ENCODE measurements at regions not wholly inside any gene's neighbourhood (a gene's known extent, or its start where the extent isn't known, plus 50 kb on each side); places are given as distances from the start of the nearest gene placed in this dataset.

GRCh38 chr1:232560940-232561339, 69.0 kb downstream of the SIPA1L2 start:
- DNase-seq = no peak
- no peak overlapping the region for H3K4me3 ChIP-seq
- no peaks in the 10 kb centered on the region for H3K27me3 ChIP-seq
- H3K36me3 ChIP-seq = peaks cover 18% of the 10 kb centered on the region
- H3K9me3 ChIP-seq = no peaks in the 10 kb centered on the region

- Histone ChIP-seq H3K36me3 (peaks cover 18% of the 10 kb centered on the region), H3K4me3 (no peak overlapping the region), H3K9me3 (no peaks in the 10 kb centered on the region), H3K27me3 (no peaks in the 10 kb centered on the region)
- DNase-seq = no peak
Measured at GRCh38 chr1:232558954-232559353, 71.0 kb downstream of the SIPA1L2 start.

- DNase-seq = no peak
- no peaks in the 10 kb centered on the region for H3K9me3 ChIP-seq
- H3K4me3 ChIP-seq = no peak overlapping the region
- peaks cover 20% of the 10 kb centered on the region for H3K36me3 ChIP-seq
- H3K27me3 ChIP-seq = no peaks in the 10 kb centered on the region
Measured at GRCh38 chr1:232557502-232558191, 72.3 kb downstream of the SIPA1L2 start.

GRCh38 chr1:232557096-232557495, 72.8 kb downstream of the SIPA1L2 start:
- Histone ChIP-seq H3K36me3 (peaks cover 26% of the 10 kb centered on the region), H3K9me3 (no peaks in the 10 kb centered on the region), H3K27me3 (no peaks in the 10 kb centered on the region), H3K4me3 (no peak overlapping the region)
- no peak for DNase-seq

- Histone ChIP-seq H3K9me3 (no peaks in the 10 kb centered on the region), H3K36me3 (peaks cover 20% of the 10 kb centered on the region), H3K27me3 (no peaks in the 10 kb centered on the region), H3K4me3 (no peak overlapping the region)
- no peak for DNase-seq
Measured at GRCh38 chr1:232556351-232556750, 73.6 kb downstream of the SIPA1L2 start.

- no peak for DNase-seq
- Histone ChIP-seq H3K9me3 (no peaks in the 10 kb centered on the region), H3K36me3 (peaks cover 16% of the 10 kb centered on the region), H3K27me3 (no peaks in the 10 kb centered on the region), H3K4me3 (no peak overlapping the region)
Measured at GRCh38 chr1:232555494-232556210, 74.3 kb downstream of the SIPA1L2 start.

- DNase-seq = no peak
- no peak overlapping the region for H3K4me3 ChIP-seq
- H3K27me3 ChIP-seq = no peaks in the 10 kb centered on the region
- H3K36me3 ChIP-seq = peaks cover 16% of the 10 kb centered on the region
- H3K9me3 ChIP-seq = no peaks in the 10 kb centered on the region
Measured at GRCh38 chr1:232554409-232554808, 75.5 kb downstream of the SIPA1L2 start.

- no peak overlapping the region for H3K4me3 ChIP-seq
- no peaks in the 10 kb centered on the region for H3K27me3 ChIP-seq
- H3K36me3 ChIP-seq = peaks cover 14% of the 10 kb centered on the region
- no peak for DNase-seq
- no peaks in the 10 kb centered on the region for H3K9me3 ChIP-seq
Measured at GRCh38 chr1:232553809-232554208, 76.1 kb downstream of the SIPA1L2 start.

GRCh38 chr1:232553050-232553754, 76.7 kb downstream of the SIPA1L2 start:
- Histone ChIP-seq H3K27me3 (no peaks in the 10 kb centered on the region), H3K9me3 (no peaks in the 10 kb centered on the region), H3K36me3 (peaks cover 10% of the 10 kb centered on the region; the same call in 1 of the 2 replicates), H3K4me3 (no peak overlapping the region)
- DNase-seq = peak; percentile 63

- no peak for DNase-seq
- H3K27me3 ChIP-seq = no peaks in the 10 kb centered on the region
- no peaks in the 10 kb centered on the region for H3K9me3 ChIP-seq
- peaks cover 10% of the 10 kb centered on the region; the same call in 1 of the 2 replicates for H3K36me3 ChIP-seq
- H3K4me3 ChIP-seq = no peak overlapping the region
Measured at GRCh38 chr1:232551386-232551785, 78.5 kb downstream of the SIPA1L2 start.

- H3K27me3 ChIP-seq = no peaks in the 10 kb centered on the region
- H3K9me3 ChIP-seq = no peaks in the 10 kb centered on the region
- H3K4me3 ChIP-seq = no peak overlapping the region
- peaks cover 8% of the 10 kb centered on the region; the same call in 1 of the 2 replicates for H3K36me3 ChIP-seq
- no peak for DNase-seq
Measured at GRCh38 chr1:232550007-232550406, 79.9 kb downstream of the SIPA1L2 start.

GRCh38 chr1:232548691-232549090, 81.2 kb downstream of the SIPA1L2 start:
- H3K27me3 ChIP-seq = no peaks in the 10 kb centered on the region
- no peak overlapping the region for H3K4me3 ChIP-seq
- no peaks in the 10 kb centered on the region for H3K9me3 ChIP-seq
- DNase-seq = no peak
- H3K36me3 ChIP-seq = peaks cover 8% of the 10 kb centered on the region; the same call in 1 of the 2 replicates

- DNase-seq = no peak
Measured at GRCh38 chr1:232547938-232548484, 81.9 kb downstream of the SIPA1L2 start.

GRCh38 chr1:232542633-232543593, 87.0 kb downstream of the SIPA1L2 start:
- Histone ChIP-seq H3K4me3 (no peak overlapping the region), H3K27me3 (no peaks in the 10 kb centered on the region), H3K36me3 (no peaks in the 10 kb centered on the region), H3K9me3 (no peaks in the 10 kb centered on the region)
- no peak for DNase-seq

More at GRCh38 chr1:232547938-232548484, 81.9 kb downstream of the SIPA1L2 start:
- Histone ChIP-seq H3K27me3 (no peaks in the 10 kb centered on the region), H3K4me3 (no peak overlapping the region), H3K36me3 (peaks cover 8% of the 10 kb centered on the region; the same call in 1 of the 2 replicates), H3K9me3 (no peaks in the 10 kb centered on the region)

- Histone ChIP-seq H3K36me3 (peaks cover 4% of the 10 kb centered on the region; the same call in 1 of the 2 replicates), H3K27me3 (no peaks in the 10 kb centered on the region), H3K9me3 (no peaks in the 10 kb centered on the region), H3K4me3 (no peak overlapping the region)
- no peak for DNase-seq
Measured at GRCh38 chr1:232538943-232539302, 91.0 kb downstream of the SIPA1L2 start.

All from MG63 (cell line).